HAP-1 (cell line): ENCODE measurements at regions not wholly inside any gene's neighbourhood (a gene's known extent, or its start where the extent isn't known, plus 50 kb on each side); places are given as distances from the start of the nearest gene placed in this dataset.

Experiments
- DNase-seq, 2 experiments: peaks; one replicate each; pipeline ENCODE4 v3.0.0-alpha.2; 2016 to 2020; ENCODE audit warnings: low spot score in 2 of 2
- H3K27me3 ChIP-seq: fragments of 250-450 bp; sonication (Bioruptor Pico); 2 replicates; pipeline ENCODE4 v1.5.1; 2020; ENCODE audit warnings: low read depth, mild to moderate bottlenecking, moderate library complexity
- H3K36me3 ChIP-seq: fragments of 250-450 bp; sonication (Bioruptor Pico); replicated peaks from 2 replicates; pipeline ENCODE4 v1.5.1; 2020; ENCODE audit warnings: mild to moderate bottlenecking
- H3K4me1 ChIP-seq: fragments of 250-450 bp; sonication (Bioruptor Pico); 2 replicates; pipeline ENCODE4 v1.5.1; 2020; ENCODE audit warnings: mild to moderate bottlenecking
- H3K4me3 ChIP-seq: fragments of 250-450 bp; sonication (Bioruptor Pico); 2 replicates; pipeline ENCODE4 v1.5.1; 2020; ENCODE audit warnings: mild to moderate bottlenecking, moderate library complexity
- H3K9me3 ChIP-seq: fragments of 250-450 bp; sonication (Bioruptor Pico); 2 replicates; pipeline ENCODE4 v1.5.1; 2020; ENCODE audit warnings: mild to moderate bottlenecking, moderate library complexity
- in situ Hi-C: fragments of 300-500 bp; cut with MboI; formaldehyde crosslinking; loops from 3 replicates; pipeline ENCODE4 v1.14.3; 2020; ENCODE audit warnings: low sequenced_read_pairs, inconsistent platforms, mixed read lengths

DNA sequence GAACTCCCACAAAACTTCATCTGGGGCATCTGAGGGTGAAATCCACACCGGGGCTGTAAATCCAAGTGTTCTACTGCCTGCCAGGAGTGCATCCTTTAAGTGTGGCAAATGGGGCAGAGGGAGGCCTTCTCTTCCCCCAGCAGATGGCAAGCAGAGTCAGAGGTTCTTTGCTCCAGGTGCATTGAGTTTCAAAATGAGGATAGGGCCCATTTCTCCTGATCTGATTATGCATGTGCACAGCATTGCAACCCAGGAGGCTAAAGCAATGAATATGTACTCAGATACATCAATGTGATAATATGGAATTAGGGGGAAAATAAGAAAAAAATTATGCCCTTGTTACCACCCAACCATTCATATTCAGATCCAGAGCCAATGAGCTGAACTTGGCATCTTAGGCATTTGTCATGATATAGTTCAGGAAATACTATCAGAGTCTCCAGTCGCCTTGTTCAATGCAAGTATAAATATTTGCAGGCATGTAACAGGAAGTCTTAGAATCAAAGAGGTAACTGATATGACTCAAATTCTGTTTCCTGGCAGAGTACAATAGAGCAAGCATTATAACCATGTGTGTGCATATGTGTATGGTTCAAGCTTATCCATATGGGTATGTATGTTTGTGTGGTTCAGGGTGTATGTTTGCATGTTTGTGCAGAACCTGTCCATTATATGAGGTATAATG, 473.8 kb upstream of the PKN2 start:
- no peak for DNase-seq
- no peaks in the 10 kb centered on the region; the same call in 1 of the 2 replicates for H3K4me1 ChIP-seq
- H3K4me3 ChIP-seq, result no peak overlapping the region
- no peaks in the 10 kb centered on the region for H3K9me3 ChIP-seq
- H3K27me3 ChIP-seq, result no peaks in the 10 kb centered on the region
- in situ Hi-C loops, result no loop called here
- no peaks in the 10 kb centered on the region for H3K36me3 ChIP-seq

DNA sequence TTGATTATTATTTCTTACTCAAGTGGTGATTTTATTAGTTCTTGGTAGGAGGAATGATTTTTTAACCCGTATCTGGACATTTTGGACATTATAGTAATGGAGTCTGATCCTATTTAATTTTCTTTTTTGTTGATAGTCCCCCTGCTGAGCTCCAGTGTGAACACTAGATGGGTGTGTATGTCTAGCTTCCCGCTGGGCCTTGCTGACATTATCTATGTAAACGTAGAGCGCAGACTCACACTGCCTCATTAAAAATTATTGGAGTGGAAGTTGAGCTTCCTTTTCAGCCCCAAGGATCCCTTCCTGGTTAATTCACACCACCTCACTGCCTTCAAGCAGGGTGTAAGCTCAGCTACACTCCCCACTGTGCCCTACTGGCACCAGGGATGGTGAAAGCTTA, 467.6 kb upstream of the PKN2 start:
- in situ Hi-C loops, result no loop called here
- Histone ChIP-seq H3K4me3 (no peak overlapping the region), H3K27me3 (no peaks in the 10 kb centered on the region), H3K36me3 (no peaks in the 10 kb centered on the region), H3K9me3 (no peaks in the 10 kb centered on the region), H3K4me1 (no peaks in the 10 kb centered on the region; the same call in 1 of the 2 replicates)
- no peak for DNase-seq

DNA sequence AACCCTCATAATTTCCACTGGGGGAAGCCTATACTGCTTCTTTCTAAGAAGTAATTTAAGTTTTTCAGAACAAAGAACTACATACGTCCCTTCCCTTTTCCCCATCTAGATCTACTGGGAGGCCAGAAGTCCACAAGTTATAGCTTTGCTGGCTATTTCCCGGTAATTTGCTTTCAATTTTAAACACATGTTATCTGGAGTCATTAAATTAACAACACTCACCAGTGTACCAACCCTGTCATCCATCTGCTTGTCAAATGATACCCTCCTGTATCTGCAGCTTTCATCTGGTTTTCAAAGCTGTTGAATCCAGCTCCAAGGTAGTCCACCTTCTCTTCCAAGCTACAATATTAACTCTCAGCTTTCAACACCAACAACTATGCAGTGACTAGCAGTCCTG, 466.7 kb upstream of the PKN2 start:
- DNase-seq, result no peak
- no peaks in the 10 kb centered on the region for H3K27me3 ChIP-seq
- H3K4me3 ChIP-seq, result no peak overlapping the region
- H3K4me1 ChIP-seq, result no peaks in the 10 kb centered on the region; the same call in 1 of the 2 replicates
- no peaks in the 10 kb centered on the region for H3K36me3 ChIP-seq
- in situ Hi-C loops, result no loop called here
- H3K9me3 ChIP-seq, result no peaks in the 10 kb centered on the region

DNA sequence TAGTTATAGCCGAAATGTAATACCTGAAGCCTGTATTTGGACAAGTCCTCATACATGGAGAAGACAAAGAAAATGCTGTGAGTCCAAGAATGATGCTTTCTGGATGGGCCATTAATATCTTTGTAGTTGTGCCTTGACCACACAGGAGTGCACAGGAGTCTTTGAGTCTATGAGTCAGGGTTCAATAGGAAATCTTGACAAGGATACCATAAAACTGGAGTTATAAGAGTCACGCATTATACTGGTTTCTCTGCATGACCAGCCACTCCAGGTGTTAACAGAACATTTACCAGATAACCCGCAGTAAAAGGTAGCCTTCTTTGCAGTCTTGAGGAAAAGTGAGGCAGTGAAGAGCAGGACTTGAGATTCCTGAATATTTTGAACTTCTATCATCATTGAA, 464.6 kb upstream of the PKN2 start:
- no peaks in the 10 kb centered on the region; the same call in 1 of the 2 replicates for H3K4me1 ChIP-seq
- H3K9me3 ChIP-seq, result no peaks in the 10 kb centered on the region
- H3K4me3 ChIP-seq, result no peak overlapping the region
- in situ Hi-C loops, result no loop called here
- no peak for DNase-seq
- no peaks in the 10 kb centered on the region for H3K36me3 ChIP-seq
- H3K27me3 ChIP-seq, result no peaks in the 10 kb centered on the region

DNA sequence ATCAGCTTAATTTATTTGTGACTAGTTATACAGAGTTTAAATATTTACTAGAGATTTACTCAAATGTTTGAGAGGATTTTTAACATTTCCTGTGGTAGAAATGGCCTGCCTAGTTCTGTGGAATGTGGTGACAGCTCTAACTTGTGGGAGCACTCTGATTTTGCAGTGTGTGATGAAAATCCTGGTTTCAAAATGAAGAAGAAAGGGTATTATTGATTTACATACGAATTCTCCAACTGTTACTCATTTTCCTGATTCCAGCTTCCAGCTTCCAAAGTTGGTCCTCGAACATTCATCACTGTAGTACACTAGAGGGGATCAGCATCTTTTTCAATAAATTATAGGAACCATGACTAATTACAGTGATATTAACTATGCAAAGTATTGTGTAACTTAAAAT, 462.7 kb upstream of the PKN2 start:
- in situ Hi-C loops, result no loop called here
- Histone ChIP-seq H3K4me3 (no peak overlapping the region), H3K36me3 (no peaks in the 10 kb centered on the region), H3K27me3 (no peaks in the 10 kb centered on the region), H3K4me1 (no peaks in the 10 kb centered on the region; the same call in 1 of the 2 replicates), H3K9me3 (no peaks in the 10 kb centered on the region)
- DNase-seq, result no peak

DNA sequence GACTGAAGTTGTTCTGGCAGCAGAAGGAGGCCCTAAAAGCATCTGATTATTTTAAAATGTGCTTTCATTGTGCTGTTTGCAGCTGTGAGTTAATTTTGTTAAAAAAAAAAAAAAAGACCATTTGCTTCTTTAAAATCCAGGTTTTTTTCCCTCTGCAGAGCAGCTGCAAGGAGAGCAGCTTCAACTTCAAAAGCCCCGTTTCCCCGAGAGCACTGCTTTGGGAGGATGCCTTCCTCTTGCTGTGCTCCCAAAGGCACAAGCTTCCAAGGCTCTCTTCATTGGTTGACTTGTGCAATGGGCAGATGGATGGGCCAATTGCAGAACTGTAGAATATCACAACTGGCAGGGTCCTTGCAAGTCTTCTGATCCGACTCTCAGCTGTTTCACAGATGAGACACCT, 459.2 kb upstream of the PKN2 start:
- no peak for DNase-seq
- no peaks in the 10 kb centered on the region for H3K27me3 ChIP-seq
- H3K4me3 ChIP-seq, result no peak overlapping the region
- H3K36me3 ChIP-seq, result no peaks in the 10 kb centered on the region
- H3K4me1 ChIP-seq, result peaks cover 19% of the 10 kb centered on the region
- no peaks in the 10 kb centered on the region for H3K9me3 ChIP-seq
- in situ Hi-C loops, result no loop called here

DNA sequence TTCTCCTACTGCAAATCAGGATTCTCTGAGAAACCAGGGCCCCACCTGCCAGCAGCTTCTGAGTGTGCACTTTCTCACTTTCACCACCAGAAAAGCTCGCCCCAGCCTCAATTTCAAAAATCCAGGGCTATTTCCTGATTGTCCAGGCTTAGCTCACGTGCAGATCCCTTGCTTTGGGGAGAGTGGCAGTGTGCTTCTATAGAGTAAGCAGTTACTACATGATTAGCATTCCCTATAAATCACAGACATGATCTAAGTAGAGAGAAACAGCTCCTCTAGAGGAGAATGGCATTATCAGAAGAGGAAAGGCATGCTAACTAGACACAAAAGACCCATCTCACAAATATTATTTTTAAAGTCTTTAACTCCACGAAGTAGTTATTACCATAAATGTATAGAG, 456.0 kb upstream of the PKN2 start:
- H3K36me3 ChIP-seq, result no peaks in the 10 kb centered on the region
- DNase-seq, result peak; percentile 70 to 89
- no peak overlapping the region for H3K4me3 ChIP-seq
- H3K9me3 ChIP-seq, result no peaks in the 10 kb centered on the region
- no peaks in the 10 kb centered on the region for H3K27me3 ChIP-seq
- H3K4me1 ChIP-seq, result peaks cover 27% of the 10 kb centered on the region
- in situ Hi-C loops, result no loop called here

DNA sequence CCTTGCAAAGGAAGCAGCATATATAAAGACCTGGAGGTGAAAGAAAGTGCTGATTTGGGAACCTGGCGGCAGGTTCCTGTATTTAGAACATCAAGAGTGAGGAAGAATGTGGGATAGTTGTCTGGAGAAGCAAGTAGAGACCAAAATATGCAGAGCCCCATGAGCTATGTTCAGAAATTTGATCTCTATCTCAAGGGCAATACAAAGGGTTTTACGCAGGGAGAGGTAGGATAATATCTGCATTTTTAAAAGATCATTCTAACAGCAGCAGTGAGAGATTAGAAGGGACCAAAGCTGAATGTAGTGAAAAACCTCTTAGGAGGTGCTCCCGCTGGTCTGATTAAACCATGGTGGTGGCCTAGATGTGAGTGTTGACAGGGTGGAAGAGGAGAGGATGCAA, 453.9 kb upstream of the PKN2 start:
- Histone ChIP-seq H3K36me3 (no peaks in the 10 kb centered on the region), H3K4me1 (peaks cover 27% of the 10 kb centered on the region), H3K4me3 (no peak overlapping the region), H3K27me3 (no peaks in the 10 kb centered on the region), H3K9me3 (no peaks in the 10 kb centered on the region)
- in situ Hi-C loops, result no loop called here
- DNase-seq, result peak; percentile 18 to 79

DNA sequence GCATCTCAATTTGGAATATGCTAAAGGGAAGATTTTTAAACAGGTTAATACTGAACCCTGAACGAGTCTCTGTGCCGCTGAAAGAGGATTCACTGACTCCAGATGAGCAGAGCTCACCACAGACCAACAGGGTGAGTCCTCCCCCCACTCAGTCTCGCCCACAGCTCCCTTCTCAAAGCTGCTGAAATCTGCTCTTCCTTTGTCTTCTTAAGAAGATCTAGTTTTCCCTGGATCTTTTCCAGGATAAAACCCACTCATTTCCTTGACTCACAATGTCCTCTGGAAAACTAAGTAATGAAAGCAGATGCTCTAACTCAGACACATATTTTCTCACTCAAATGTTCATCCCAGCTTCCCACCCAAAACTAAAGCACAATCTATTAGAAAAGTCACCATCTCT, 447.0 kb upstream of the PKN2 start:
- in situ Hi-C loops, result no loop called here

DNA sequence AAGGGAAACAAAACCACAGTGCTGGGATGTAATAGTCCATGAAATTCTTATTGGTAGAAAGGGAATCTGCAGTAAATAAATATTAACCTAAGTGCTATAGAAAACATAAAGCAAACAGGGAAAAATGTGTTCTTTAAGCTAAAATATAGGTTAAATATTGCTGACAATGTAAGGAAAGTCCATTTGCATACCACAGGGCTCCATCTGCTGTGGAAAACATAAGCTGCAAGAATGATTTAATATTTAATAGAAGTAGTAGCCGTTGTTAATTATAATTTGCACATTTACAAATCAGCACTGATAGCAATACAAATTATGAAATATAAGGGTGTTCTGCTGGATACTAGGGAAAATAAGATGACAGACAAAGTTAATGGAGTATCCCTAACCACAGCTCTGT, 444.9 kb upstream of the PKN2 start:
- Histone ChIP-seq H3K36me3 (no peaks in the 10 kb centered on the region), H3K4me3 (no peak overlapping the region), H3K9me3 (no peaks in the 10 kb centered on the region), H3K4me1 (peaks cover 2% of the 10 kb centered on the region), H3K27me3 (no peaks in the 10 kb centered on the region)
- DNase-seq, result no peak
- in situ Hi-C loops, result no loop called here

More for the DNA sequence above, 447.0 kb upstream of the PKN2 start:
- DNase-seq, result peak in 1 of 2 experiments; percentile 18
- Histone ChIP-seq H3K4me1 (peaks cover 2% of the 10 kb centered on the region), H3K4me3 (no peak overlapping the region), H3K27me3 (no peaks in the 10 kb centered on the region), H3K36me3 (no peaks in the 10 kb centered on the region), H3K9me3 (no peaks in the 10 kb centered on the region)

DNA sequence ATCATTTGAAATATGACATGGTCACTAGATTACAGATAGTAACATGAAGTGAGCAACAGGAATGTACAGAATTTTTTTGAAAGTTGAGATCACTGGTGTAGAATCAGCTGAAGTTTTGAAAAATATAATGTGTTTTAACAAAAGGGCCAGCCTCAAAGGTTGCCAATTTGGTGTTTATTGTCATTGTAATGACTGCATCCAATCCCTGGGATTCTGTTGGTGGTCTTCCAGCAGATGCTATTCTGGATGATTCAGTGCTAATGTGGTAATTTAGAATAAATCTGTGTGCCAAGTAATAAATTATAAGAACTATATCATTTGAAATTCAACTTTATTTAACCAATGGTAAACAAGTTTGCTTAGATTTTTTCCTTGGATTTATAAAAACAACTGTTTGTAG, 436.4 kb upstream of the PKN2 start:
- in situ Hi-C loops, result no loop called here
- H3K4me1 ChIP-seq, result no peaks in the 10 kb centered on the region
- H3K4me3 ChIP-seq, result no peak overlapping the region
- DNase-seq, result no peak
- H3K36me3 ChIP-seq, result no peaks in the 10 kb centered on the region
- H3K9me3 ChIP-seq, result peaks cover 2% of the 10 kb centered on the region; the same call in 1 of the 2 replicates
- H3K27me3 ChIP-seq, result no peaks in the 10 kb centered on the region

DNA sequence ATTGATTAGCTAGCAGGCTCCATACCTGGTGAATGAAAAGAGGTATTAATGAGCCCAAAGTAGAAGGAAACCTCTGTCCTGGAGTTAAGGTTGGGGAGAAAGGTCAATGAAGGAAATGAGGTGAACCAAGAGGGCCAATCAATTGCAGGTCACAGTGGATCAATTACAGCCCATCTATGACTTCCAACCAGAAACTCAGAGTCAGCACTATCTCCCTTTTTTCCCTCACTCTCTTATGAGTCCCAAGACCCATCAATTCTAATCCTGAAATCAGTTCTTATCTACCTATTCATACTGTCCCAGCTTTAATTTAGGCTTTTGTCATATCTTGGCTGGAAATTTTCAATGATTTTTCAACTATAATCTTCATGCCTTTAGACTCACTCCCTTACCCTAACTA, 433.2 kb upstream of the PKN2 start:
- in situ Hi-C loops, result no loop called here
- H3K4me3 ChIP-seq, result no peak overlapping the region
- H3K9me3 ChIP-seq, result no peaks in the 10 kb centered on the region
- H3K4me1 ChIP-seq, result no peaks in the 10 kb centered on the region
- H3K27me3 ChIP-seq, result no peaks in the 10 kb centered on the region
- H3K36me3 ChIP-seq, result no peaks in the 10 kb centered on the region
- DNase-seq, result no peak

DNA sequence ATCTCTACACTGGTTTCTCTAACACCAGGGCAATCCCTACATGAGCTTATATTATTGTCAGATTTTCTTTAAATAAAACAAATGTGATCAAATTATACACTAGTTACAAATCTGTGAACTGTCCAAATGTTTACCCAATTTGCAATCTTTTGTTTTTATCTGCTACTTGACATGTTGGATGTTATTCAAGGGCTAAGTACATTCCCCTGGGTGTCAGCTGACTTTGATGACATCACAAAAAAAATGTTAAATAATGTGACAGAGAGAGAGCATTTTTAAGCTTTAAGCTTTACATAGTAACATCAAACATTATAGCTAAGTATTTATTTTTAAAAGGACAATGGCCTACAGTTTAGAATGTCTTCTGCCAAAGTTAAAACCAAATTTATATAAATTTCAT, 431.3 kb upstream of the PKN2 start:
- Histone ChIP-seq H3K9me3 (no peaks in the 10 kb centered on the region), H3K36me3 (no peaks in the 10 kb centered on the region), H3K4me1 (no peaks in the 10 kb centered on the region), H3K27me3 (no peaks in the 10 kb centered on the region), H3K4me3 (no peak overlapping the region)
- DNase-seq, result no peak
- in situ Hi-C loops, result no loop called here

DNA sequence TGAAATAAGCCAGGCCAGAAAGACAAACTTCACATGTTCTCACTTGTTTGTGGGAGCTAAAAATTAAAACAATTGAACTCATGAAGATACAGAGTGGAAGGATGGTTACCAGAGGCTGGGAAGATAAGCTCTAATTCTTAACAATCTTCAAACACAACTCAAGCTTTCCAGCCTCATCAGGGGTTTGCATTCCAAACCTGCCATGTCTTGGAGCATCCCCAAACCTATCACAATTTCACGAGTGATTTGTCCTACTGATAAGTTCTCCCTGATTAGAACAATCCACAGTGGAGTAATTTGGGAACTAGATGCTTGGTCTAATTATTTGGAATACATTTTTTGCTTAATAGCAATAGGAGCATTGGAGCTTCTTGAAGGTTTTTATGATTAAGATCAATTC, 418.5 kb upstream of the PKN2 start:
- no peaks in the 10 kb centered on the region for H3K36me3 ChIP-seq
- H3K27me3 ChIP-seq, result no peaks in the 10 kb centered on the region
- H3K4me1 ChIP-seq, result peaks cover 14% of the 10 kb centered on the region
- H3K4me3 ChIP-seq, result no peak overlapping the region
- H3K9me3 ChIP-seq, result no peaks in the 10 kb centered on the region
- in situ Hi-C loops, result no loop called here
- no peak for DNase-seq

DNA sequence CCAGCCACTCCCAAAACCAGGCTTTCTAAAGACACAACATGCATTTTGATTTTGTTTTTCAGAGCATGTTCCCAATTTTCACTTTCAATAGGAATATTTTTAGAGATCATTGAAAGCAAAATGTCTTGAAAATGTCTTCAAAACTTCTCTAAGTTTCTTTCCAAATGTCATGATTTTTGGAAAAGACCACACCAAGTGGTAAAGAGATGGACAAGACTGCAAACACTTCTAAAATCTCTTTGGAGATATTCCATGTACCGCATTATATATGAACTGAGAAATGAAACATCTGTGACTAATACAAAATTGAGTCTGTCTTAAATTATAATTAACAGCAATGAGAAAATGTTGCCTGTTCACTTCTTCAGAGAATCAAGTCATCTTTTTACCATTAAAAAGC, 418.0 kb upstream of the PKN2 start:
- no peaks in the 10 kb centered on the region for H3K36me3 ChIP-seq
- in situ Hi-C loops, result no loop called here
- no peak for DNase-seq
- no peaks in the 10 kb centered on the region for H3K27me3 ChIP-seq
- H3K4me3 ChIP-seq, result no peak overlapping the region
- peaks cover 18% of the 10 kb centered on the region for H3K4me1 ChIP-seq
- no peaks in the 10 kb centered on the region for H3K9me3 ChIP-seq
